ENCODE measurements at regions not wholly inside any gene's neighbourhood (a gene's known extent, or its start where the extent isn't known, plus 50 kb on each side); places are given as distances from the start of the nearest gene placed in this dataset.

GRCh38 chr2:129113776-129114175 lies 795.1 kb upstream of the HS6ST1 start:
- POLR2A ChIA-PET, result interaction anchor here (0.7 kb wide), 1 partner anchor 80 kb away, joined by 4 read pairs; no protein-coding TSS in a partner anchor
- intact Hi-C loops (cut with micrococcal nuclease) (no loop called here), in situ Hi-C loops (cut with MboI) (no loop called here)
- H3K36me3 ChIP-seq (ENCODE audit: control insufficient read depth, insufficient read depth, low read length), result no peaks in the 10 kb centered on the region
- FAIRE-seq (no peak), ATAC-seq (no peak), DNase-seq (ENCODE audit: extremely low read depth in 1 of 4, low spot score in 3 of 4) (no peak)
- H3K9me1 ChIP-seq (ENCODE audit: control insufficient read depth, insufficient read depth, low read length), result no peaks in the 10 kb centered on the region
- no TSS peak for BruUV-seq (replicated peaks)
- CTCF ChIA-PET (ENCODE audit: low intra/inter-chr PET ratio), result no interaction called here
- H4K20me1 ChIP-seq (replicated peaks; ENCODE audit: control insufficient read depth, insufficient read depth, low read length), result no peaks in the 10 kb centered on the region
- no peaks in the 10 kb centered on the region for H3K9me3 ChIP-seq (replicated peaks; ENCODE audit: control insufficient read depth, insufficient read depth, low read depth, low read length)
- no peaks in the 10 kb centered on the region for H3K4me1 ChIP-seq (replicated peaks in 1 of 2; ENCODE audit: control insufficient read depth in 2 of 2, insufficient read depth in 2 of 2, low read length in 2 of 2)
- no peak overlapping the region for H3K27ac ChIP-seq (ENCODE audit: extremely low read depth, low read depth, low read length)
- H2AFZ ChIP-seq (ENCODE audit: low read depth, low read length), result no peak overlapping the region
- no peak overlapping the region for H3K4me3 ChIP-seq
- WGBS (ENCODE audit: insufficient coverage, low coverage, missing lambda C conversion rate), result 3% methylated on average over 6 of the region's 6 CpGs
- H3K4me2 ChIP-seq (ENCODE audit: insufficient read depth, low read length), result no peak overlapping the region
- H3K79me2 ChIP-seq (ENCODE audit: control insufficient read depth, insufficient read depth, low read length), result no peaks in the 10 kb centered on the region
- no peak overlapping the region for H3K9ac ChIP-seq (ENCODE audit: insufficient read depth in 1 of 2, low read depth in 2 of 2, low read length in 2 of 2)
- H3K27me3 ChIP-seq (ENCODE audit: control insufficient read depth in 2 of 2, insufficient read depth in 2 of 2, low read length in 2 of 2), result no peaks in the 10 kb centered on the region
- no peak for TF ChIP-seq DPF2 (IDR thresholded peaks at IDR 0.05)
- TF ChIP-seq TEAD1 (CRISPR knock-in tag; IDR thresholded peaks at IDR 0.05), result no peak
- no peak for TF ChIP-seq ZNF12 (CRISPR knock-in tag; IDR thresholded peaks at IDR 0.05)
- TF ChIP-seq GTF2F1 (IDR thresholded peaks at IDR 0.05; ENCODE audit: low read depth, low read length), result no peak
- no peak for TF ChIP-seq ZNF445 (CRISPR knock-in tag; IDR thresholded peaks at IDR 0.05; ENCODE audit: low read depth)
- no peak for TF ChIP-seq CBX8 (IDR thresholded peaks at IDR 0.05; ENCODE audit: borderline replicate concordance, extremely low read depth, low read depth, low read length, poor library complexity, severe bottlenecking)
- TF ChIP-seq, protein P1, sequence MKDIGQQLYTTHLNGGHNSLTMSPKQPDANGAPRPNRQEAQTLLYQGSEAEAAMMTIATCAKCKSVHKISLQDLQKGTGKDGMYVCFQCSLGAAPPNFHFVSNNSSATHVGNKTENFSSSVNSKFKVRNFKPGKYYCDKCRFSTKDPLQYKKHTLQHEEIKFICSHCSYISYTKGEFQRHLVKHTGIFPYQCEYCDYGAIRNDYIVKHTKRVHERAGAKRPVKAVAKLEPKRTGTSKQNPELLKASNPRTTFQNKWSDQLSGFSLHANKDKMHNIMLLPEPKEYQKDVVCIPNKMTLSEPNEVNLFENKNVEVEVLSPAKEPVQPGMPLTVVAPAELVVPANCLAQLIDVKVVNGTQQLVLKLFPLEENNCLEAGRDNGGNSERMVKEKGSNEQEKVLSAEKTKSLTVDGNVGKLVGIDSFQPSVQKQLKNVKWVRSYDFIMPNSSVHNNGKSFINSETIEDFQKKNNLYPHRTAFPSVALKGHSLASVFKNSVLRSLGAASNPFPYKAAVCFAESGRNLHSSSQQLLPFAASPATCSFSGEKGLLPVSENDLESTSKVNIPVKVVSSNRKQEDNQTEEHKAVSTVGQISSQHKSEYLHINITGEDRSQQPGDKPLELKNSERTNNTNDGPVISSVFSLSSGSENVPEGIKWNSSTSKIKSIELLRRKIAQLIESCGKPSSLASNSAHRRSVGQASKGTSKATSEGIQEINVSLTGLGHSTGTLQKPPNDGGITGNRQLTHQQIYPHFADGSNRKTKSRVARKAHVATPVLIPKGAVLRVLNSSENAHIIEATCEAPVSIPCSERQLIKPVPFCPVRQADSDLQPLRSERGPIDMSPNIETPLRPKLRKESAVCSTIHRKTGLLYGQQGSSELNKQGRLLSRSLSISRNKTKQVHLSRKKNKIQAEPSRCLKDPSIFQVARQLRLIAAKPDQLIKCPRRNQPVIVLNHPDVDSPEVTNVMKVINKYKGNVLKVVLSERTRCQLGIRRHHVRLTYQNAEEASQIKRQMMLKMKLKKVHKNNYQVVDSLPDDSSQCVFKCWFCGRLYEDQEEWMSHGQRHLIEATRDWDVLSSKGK (CRISPR knock-in tag; IDR thresholded peaks at IDR 0.05), result no peak
- no peak for TF ChIP-seq EHMT2 (IDR thresholded peaks at IDR 0.05)
- TF ChIP-seq KLF10 (CRISPR knock-in tag; IDR thresholded peaks at IDR 0.05), result no peak
- no peak for TF ChIP-seq CCAR2 (IDR thresholded peaks at IDR 0.05; ENCODE audit: low read depth, low read length)
- TF ChIP-seq ZBTB40 (IDR thresholded peaks at IDR 0.05), result no peak
- TF ChIP-seq ZBTB40 (CRISPR knock-in tag; IDR thresholded peaks at IDR 0.05), result no peak
